Heart left ventricle (tissue), 13 donors: ENCODE measurements at regions not wholly inside any gene's neighbourhood (a gene's known extent, or its start where the extent isn't known, plus 50 kb on each side); places are given as distances from the start of the nearest gene placed in this dataset.

ENCODE experiments used
- POLR2A ChIP-seq, 2 donors: fragments of 450-650 bp; IDR thresholded peaks; one replicate each; pipeline ENCODE4 v1.6.1; 2017; ENCODE audit warnings: antibody characterized with exemption in 2 of 2, mild to moderate bottlenecking in 2 of 2, moderate library complexity in 2 of 2
- TF ChIP-seq, protein P1 (sequence below), 12 donors: fragments of 200-600 bp; sonication (generic) in 4 of 12; IDR thresholded peaks; one replicate each; pipeline versions ENCODE4 v1.5.0 to v1.8.0; 2018 to 2022; ENCODE audit warnings: antibody characterized with exemption in 12 of 12, mild to moderate bottlenecking in 5 of 12
- donor health status: ischemic (EF 13 %, LVEDD 7.1; RV severe dilation, severe dysfunction).
- donor health status: DM: no; HTN: yes; CAD: no.
- donor health status: DM: no; HTN: no; CAD: no.
- donor health status: ischemic (EF 25% LVEDD 6.9; RV normal size, moderate dysfunction).
- donor health status: ischemic (EF 25% LVEDD 5.7; RV mildly dilated, moderate dysfunction).
- donor health status: ischemic (EF 35%, LVEDD 5.7; RV mildly dilated, moderate dysfunction).
- donor health status: nonischemic (EF 11% LVEDD 7.7; RV severe dilation, severe dysfunction).
- donor health status: DM: yes; HTN: yes; CAD: no.
- donor health status: PGD.
- donor health status: ischemic (EF 29% LVEDD 5.4; RV normal size, mild dysfunction).
- donor health status: nonischemic (EF 23%, LVEDD 6.1; RV moderate dilation, normal function).

DNA sequence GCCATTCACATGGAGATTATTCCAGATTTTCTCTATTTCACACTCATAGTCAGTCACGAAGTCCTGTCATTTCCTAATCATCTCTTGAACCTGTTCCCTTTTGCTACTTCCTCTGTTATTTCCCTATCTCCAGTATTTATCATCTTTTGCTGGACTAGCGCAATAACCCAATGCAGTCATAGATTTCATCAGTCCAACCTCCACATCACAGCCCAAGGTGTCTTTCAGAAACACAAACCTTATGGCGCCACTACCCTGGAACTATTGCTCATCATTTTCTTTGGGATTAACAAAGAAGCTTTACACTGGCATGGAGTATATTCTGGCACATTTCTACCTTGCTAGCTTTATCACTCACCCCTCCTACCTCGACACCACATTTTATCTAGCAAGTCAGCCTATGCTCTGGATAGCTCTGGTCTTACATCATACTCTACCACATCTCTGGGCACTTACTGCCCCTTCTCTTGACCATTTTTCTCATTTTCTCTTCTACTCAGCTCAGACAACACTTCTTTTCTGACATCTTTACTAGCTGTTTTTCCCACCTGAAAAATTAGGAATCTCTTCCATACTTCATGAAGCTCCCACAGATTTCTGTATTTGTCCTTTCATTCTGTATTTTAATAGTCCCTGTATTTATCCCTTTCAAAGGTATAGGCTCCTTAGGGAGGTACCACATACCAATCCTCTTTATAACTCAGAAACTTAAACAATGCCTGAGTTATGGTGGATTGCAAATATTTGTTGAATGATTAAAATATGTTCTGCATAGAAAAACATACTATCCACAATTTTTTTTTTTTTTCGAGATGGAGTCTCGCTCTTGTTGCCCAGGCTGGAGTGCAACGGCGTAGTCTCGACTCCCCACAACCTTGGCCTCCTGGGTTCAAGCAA, 534.7 kb downstream of the KLF12 start:
- TF ChIP-seq, protein P1, sequence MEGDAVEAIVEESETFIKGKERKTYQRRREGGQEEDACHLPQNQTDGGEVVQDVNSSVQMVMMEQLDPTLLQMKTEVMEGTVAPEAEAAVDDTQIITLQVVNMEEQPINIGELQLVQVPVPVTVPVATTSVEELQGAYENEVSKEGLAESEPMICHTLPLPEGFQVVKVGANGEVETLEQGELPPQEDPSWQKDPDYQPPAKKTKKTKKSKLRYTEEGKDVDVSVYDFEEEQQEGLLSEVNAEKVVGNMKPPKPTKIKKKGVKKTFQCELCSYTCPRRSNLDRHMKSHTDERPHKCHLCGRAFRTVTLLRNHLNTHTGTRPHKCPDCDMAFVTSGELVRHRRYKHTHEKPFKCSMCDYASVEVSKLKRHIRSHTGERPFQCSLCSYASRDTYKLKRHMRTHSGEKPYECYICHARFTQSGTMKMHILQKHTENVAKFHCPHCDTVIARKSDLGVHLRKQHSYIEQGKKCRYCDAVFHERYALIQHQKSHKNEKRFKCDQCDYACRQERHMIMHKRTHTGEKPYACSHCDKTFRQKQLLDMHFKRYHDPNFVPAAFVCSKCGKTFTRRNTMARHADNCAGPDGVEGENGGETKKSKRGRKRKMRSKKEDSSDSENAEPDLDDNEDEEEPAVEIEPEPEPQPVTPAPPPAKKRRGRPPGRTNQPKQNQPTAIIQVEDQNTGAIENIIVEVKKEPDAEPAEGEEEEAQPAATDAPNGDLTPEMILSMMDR (IDR thresholded peaks at IDR 0.05), result no peak
- TF ChIP-seq POLR2A (IDR thresholded peaks at IDR 0.05), result no peak
